A204.1 (cell line): ENCODE measurements at regions not wholly inside any gene's neighbourhood (a gene's known extent, or its start where the extent isn't known, plus 50 kb on each side); places are given as distances from the start of the nearest gene placed in this dataset.
"Not testable (repeated sequence)": the region's sequence is repeated elsewhere in the genome, so short reads cannot be mapped to it uniquely, and the experiment has no call there.

Source experiments
- FAIRE-seq: peaks from 2 replicates; lab custom pipeline; 2012; peaks lifted over from hg19 to GRCh38; lab: Jason Lieb, UNC

DNA sequence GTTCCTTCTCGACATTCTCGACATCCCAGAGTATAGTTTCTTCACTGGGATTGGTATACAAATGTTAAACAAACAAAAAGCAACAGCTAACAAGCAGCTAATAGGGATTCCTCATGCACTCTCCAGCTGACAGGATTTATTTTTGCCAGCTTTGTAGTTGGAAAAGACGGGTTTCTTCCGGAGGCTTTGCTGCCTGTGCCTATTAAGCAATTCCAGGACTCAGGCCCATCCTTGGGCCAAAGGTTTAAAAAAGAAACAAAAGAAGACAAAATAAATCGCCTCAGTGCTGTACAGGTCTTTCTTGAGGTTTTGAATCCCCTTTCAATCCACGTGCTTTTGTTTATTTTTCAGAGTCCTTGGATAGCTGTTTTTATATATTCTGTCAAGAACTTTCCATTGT is 1414.5 kb upstream of the PCDH9 start:
- no peak for FAIRE-seq

DNA sequence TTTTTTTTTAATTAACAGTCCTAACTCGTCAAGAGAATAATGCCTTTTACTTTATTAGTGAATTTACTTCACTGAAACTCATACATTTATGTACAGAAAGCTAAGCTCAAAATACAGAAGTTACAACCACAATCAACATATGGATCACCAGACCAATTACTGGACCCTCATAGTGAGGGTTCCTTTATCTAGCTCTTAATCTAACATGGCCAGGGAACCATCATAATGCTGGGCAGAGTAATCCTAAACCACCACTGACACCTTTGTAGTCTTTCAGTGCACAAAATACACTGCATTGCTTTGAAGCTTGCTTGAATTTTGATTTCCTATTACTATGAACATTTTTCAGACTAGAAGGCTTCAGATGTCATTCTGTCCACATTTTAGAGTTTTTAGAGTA is 1406.6 kb upstream of the PCDH9 start:
- no peak for FAIRE-seq

DNA sequence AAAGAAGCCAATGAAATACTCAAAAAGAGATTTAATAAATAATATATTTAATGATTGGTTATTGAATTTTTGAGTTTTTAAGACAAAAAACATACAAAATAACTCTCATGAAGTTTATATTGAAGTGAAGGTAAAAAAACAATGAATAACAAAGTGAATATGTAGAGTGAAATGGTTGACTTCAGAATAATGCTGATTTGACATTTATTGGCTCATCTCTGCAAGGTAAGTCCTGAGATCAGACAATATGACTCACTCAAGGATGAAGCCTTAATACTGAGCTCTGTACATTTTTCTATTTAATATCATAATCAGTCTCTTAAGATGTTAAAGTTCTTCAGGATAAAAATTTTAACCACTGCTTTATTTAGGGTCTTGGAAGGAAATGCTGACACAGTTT is 1398.9 kb upstream of the PCDH9 start:
- no peak for FAIRE-seq

DNA sequence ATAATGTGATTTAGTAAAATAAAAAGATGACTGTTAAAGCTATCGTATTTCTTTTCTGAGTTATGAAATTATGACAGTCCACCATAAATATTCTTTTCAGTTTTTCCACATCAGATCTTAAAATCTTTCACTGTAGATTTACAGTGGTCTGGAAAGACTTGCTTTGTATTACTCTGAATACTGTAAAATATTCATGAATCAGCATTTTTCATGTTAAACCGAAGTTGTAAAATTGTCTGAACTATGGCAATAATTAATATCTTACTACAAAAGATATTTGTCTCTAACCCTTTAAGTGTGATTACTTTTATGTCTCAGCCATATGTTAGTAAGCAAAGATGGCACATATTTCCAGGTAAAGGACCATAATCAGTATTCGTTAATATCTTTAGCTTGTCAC is 1397.2 kb upstream of the PCDH9 start:
- no peak for FAIRE-seq

DNA sequence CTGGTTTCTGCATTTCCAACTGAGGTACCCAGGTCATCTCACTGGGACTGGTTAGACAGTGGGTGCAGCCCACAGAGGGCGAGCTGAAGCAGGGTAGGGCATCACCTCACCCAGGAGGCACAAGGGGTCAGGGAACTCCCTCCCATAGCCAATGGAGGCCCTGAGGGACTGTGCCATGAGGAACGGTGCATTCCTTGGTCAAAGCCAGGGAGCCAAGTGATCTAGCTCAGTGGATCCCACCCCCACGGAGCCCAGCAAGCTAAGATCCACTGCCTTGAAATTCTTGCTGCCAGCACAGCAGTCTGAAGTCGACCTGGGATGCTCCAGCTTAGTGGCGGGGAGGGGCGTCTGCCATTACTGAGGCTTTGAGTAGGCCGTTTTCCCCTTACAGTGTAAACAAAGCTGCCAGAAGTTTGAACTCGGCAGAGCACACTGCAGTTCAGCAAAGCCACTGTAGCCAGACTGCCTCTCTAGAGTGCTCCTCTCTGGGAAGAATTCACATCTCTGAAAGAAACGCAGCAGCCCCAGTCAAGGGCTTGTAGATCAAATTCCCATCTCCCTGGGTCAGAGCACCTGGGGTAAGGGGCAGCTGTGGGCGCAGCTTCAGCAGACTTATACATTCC is 1386.6 kb upstream of the PCDH9 start:
- FAIRE-seq, result no peak

DNA sequence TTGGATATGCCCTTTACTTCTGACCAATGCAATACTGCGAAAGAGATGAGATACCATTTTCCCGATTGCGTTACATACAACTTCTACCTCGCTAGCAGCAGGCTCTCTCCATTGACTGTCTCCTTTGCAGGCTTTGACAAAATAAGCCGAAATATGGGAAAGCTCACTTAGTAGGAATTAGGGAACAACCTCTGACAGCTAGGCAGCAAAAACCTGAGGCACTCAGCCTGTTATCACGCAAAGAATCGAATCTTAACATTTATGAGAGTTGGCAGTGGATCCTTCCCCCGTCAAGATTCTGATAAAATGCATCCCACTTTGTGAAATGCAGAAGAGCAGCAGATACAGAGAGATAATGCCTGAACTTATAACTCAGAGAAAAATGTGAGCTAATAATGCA is 1379.5 kb upstream of the PCDH9 start:
- no peak for FAIRE-seq

DNA sequence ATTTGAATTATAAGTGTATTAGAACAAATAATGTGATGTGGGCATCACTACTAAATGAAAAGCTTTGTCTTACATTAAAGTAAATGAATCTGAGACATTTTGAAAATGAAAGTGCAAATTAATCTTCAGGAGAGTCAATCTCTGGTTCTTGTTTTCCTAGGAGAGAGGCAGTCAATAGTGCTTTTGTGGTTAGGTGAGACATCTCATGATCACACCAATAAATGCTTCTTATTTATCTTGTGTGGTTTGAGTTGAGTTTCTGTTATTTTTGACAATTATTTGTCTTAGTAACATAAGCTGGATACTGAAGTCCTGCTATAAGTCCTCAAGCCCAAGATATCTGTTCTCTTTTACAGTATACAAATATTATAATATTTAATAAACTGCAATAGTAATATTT is 1378.0 kb upstream of the PCDH9 start:
- no peak for FAIRE-seq

DNA sequence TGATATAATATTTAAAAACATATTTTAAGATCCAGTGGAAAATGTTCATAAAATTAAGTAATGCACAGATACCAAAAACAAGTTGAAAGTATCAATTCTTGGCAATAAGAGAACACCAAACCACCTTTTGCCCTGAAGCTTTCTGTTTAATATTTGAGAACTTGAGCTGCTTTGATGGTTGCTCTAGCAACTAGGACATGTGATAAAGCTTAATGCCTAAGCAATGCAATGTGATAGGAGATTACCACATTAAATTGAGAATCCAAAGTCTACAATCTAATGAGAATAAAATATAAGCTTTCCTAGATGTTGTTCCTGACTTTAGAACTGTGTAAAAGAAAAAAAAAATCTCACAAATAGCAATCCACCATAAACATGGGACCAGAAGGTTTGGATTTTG is 1367.5 kb upstream of the PCDH9 start:
- no peak for FAIRE-seq

DNA sequence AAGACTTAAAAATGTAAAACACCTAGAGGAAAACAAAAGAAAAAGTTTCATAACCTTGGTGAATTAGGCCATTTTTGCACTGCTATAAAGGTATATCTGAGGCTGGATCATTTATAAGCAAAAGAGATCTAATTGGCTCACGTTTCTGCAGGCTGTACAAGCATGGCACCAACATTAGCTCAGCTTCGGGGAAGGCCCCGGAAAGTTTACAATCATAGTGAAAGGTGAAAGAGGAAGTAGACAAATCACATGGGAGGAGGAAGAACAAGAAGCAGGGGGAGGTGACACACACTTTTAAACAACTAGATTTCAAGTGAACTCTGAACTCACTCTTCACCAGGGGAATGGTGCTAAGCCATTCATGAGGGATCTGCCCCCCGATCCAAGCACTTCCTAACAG is 1358.5 kb upstream of the PCDH9 start:
- no peak for FAIRE-seq

DNA sequence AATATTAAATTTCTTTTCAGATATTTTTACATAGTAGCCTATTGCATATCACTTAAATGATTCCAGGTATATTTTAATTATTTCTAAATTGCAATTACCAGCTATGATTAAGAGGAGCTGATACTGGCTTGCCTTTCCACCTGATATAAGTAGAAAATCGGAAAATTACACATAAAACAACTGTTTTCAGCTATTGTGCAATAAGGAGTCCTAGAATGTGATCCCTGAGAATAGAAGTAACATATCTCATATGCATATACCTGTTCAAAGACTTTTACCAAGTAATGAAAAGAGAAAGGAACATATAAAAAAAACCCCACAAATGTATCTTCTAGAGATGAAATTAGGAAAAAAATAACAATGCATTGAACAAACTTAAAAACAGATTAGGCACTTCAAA is 1354.6 kb upstream of the PCDH9 start:
- FAIRE-seq, result no peak

DNA sequence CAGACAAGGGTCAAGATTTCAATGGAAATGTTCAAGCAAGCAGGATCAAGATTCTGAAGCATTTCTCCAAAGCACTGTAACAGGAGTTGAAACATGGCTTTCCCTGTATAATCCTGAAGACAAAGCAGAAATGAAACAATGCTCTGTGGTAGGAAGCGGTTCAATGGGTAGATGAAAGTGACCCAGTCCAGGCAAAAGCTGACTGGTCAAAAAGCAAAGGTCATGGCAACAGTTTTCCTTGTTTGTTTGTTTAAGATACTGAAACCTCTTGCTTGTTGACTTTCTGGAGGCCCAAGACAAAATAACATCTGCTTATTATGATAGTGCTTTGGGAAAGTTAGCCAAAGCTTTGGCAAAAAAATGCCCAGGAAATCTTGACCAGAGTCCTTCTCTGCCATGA is 1343.9 kb upstream of the PCDH9 start:
- no peak for FAIRE-seq

DNA sequence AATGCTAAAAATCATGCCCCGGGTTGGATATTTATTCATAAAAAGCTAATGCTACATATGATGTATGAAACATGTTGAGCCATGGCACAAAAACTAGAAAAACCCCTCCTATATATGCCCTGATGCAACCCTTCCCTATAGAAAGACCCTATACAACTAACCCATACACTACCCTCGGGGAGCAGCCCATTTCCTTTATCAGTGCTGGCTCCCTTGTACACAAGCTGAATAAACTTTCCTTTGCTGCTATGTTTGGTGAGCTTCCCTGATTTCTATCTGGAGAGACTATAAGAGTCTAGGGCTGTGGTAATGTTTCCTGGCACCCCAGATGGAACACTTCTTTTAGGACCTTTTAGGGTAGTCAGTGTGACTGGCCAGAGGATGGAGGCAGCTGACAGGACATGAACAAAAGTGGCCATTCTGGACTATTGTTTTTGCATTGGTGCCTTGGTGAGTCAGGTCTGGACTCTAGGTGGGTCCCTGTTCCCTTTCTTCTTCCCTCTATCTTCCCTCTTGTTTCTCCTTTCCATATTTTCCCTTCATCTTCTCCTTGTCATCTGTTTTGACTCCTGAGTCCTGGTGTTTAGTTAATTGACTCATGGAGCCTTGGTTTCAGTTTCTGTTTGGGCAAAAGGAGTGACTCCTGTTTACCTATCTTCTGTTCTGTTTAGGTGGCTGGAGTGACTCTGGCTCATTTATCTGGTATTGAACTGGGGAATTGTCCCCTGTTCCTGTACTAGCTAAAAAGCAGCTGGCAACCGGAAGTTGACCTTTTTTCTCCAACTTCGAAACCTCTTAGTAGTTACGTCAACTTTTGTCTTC is 1321.8 kb upstream of the PCDH9 start:
- FAIRE-seq, result no peak

DNA sequence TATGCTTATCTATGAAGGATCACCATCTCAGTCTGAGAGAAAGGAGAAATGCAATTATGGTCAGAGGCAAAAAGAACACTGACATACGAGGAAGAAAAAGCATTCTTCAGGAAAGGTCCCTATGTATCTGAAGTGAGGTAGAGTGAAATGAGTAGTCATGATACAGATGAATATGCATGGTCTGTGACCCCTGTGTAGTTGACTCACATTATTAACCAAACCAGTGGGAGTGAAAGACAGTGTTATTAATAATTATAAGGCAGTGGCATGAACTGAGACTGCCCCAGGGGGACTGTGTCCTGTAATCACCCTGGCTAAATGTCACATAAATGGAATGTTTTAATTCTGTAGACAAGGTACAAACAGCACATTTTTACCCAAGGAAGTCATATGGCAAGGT is 1320.2 kb upstream of the PCDH9 start:
- no peak for FAIRE-seq

DNA sequence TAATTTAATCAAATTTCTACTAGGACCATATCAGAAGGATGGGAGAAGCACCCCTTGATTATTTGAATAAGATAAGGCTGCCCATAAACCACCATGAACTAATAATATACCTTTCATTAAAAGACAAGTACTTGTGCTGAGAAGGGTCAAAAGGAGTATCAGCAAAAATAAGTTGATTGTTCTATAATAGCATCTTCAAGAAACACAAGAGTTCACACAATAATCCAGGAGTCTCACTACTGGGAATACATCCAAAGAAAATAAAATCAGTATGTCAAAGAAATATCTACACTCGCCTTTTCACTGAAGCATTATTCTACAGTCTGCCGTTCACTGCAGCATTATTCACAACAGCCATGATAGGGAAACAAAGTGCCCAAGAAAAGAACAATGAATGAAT is 1310.1 kb upstream of the PCDH9 start:
- FAIRE-seq, result no peak

DNA sequence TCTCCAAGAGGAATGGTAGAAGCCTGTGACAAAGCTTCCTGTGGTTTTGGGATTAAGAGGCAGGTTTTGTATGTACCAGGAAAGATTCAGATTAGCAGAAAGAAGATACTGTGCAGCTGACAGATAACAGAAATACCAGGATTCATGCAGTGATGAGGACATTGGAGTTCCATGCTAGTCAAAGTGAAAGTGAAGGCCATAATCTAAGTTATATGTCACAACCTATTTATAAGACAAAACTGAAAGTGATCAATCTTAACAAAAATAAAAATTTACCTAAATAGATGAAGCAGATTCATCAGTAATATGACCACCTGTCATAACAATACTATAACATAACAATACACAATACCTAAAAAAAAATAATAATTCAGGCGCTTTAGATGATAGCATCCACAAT is 1305.2 kb upstream of the PCDH9 start:
- no peak for FAIRE-seq

DNA sequence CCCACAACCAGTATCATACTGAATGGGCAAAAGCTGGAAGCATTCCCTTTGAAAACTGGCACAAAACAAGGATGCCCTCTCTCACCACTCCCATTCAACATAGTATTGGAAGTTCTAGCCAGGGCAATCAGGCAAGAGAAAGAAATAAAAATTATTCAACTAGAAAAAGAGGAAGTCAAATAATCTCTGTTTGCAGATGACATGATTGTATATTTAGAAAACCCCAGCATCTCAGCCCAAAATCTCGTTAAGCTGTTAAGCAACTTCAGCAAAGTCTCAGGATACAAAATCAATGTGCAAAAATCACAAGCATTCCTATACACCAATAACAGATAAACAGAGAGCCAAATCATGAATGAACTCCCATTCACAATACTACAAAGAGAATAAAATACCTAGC is 1297.0 kb upstream of the PCDH9 start:
- FAIRE-seq, result not testable (repeated sequence)

DNA sequence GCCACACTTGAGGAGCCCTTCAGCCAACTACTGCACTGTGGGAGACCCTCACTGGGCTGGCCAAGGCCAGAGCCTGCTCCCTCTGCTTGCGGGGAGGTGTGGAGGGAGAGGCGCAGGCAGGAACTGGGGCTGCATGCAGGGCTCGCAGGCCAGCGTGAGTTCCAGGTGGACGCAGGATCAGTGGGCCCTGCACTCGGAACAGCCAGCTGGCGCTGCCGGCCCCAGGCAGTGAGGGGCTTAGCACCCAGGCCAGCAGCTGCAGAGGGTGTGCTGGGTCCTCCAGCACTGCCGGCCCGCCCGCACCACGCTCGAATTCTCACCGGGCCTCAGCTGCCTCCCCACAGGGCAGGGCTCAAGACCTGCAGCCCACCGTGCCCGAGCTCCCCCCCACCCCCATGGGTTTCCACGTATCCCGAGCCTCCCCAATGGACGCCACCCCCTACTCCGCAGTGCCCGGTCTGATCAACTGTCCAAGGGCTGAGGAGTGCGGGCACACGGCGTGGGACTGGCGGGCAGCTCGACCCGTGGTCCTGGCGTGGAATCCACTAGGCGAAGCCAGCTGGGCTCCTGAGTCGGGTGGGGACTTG is 1293.8 kb upstream of the PCDH9 start:
- FAIRE-seq, result no peak

DNA sequence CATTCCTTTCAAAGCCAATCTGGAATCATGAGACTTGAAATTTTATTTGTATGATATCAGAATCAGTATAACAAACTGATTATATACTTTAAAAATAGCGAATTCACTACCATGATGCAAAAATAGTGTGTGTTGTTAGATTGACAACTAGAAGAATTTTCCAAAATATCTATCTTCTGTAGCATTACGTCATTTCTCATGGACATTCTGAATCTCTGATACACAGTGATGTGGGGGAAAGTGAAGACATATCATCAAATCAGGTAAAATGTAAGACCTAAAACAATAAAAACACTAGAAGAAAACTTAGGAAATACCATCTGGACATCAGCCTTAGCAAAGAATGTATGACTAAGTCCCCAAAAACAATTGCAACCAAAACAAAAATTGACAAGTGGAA is 1292.0 kb upstream of the PCDH9 start:
- no peak for FAIRE-seq

DNA sequence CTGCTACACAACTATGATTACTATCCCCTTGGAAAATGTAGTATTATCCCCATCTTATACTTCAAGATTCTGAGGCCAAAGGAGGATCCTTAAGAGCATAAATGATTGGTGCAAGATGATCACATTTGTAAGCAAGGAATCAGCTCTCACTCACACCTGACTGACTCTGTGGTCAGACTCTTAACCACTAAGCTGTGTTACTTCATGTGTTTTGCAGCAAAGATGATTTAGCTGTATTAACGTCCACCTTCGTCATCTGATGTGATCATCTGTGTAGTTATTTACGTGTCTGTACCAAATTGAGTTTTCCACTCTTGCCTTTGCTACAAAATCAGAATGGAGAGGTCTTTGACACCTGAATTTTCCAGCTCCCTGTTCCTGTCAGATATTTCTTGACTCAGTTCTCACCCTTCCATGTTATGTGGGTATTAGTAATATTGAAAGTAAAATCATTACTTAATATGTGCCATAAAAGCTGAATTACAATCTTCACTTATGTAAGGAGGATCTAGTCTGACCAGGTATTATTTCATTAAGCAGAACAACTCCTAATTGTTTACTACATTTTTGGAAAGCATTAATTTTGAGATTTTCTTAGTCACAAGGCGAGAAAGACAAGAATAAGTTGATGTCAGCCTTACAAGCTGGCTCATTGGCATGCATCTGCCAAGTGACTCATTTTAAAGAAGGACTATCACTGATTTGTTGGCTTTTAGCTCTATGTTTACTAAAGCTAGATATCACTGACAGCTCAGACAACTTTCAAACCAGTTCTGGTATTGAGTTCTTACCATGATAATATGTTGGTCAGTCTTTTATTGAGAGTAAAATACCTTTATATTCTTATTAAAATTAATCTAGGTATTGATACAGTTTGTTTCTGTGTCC is 1279.8 kb upstream of the PCDH9 start:
- FAIRE-seq, result no peak

DNA sequence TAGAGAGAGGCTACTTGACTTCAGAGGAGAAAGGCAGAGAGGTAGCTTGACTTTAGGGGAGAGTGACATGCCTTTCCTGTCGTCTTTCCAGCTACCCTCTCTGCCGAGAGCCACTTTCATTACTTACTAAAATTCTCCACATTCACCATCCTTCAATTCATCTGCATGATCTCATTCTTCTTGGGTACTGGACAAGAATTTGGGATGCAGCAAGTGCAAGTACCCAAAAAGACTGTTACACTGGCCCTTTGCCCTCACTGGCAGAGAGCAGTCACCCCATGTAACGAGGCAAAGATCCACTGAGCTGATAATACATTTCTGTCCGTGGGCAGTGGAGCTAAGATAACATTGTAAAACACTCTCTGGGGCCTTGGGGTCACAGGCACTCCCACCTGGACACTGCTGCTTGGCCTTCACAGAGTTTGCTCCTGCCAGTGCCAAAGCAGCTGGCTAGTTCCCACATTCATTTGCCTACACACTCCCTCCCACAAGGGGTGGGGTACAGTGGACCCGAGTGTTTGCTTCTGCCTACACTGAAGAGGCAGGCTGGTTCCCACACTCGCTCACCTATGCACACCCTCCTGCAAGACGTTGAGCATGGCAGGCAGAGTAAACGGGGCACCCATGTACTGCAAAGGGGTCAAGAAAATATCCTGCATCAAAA is 1276.9 kb upstream of the PCDH9 start:
- no peak for FAIRE-seq

DNA sequence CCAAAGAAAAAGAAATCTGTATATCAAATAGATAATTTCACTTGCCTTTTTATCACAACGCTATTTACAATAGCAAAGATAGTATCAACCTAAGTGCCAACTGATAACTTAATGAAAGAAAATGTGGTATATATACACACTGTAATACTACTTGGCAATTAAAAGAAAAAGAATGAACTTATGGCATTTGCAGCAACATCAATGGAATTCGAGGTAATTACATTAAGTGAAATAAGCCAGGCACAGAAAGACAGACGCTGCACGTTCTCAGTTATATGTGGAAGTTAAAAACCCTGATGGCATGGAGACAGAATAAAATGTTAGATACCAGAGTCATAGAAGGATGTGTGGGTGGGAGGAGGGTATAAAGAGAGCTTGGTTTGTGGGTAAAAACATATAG is 1260.5 kb upstream of the PCDH9 start:
- no peak for FAIRE-seq

DNA sequence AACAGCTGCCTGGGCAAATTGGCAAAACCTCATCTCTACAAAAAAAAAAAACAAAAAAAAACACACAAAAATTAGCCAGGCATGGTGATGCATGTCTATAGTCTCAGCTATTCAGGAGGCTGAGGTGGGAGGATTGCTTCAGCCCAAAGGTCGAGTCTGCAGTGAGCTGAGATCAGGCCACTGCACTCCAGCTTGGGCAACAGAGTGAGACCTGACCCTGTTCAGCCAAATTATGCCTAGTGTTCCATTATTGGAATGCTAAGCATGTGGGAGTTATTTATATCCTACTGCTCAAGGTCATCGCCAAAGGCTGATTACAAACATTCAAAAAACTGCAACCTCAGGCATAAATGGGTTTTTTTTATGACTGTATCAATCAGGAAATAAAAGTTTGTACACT is 1251.0 kb upstream of the PCDH9 start:
- no peak for FAIRE-seq
